Activated naive CD4-positive, alpha-beta T cell treated with anti-CD3 and anti-CD28 coated beads for 36 hours (primary cell): ENCODE measurements at regions not wholly inside any gene's neighbourhood (a gene's known extent, or its start where the extent isn't known, plus 50 kb on each side); places are given as distances from the start of the nearest gene placed in this dataset.
"Not testable (repeated sequence)": the region's sequence is repeated elsewhere in the genome, so short reads cannot be mapped to it uniquely, and the experiment has no call there.

Experiments used
- CTCF ChIA-PET: fragments of 350-600 bp; sonication (Branson Sonifier 250); formaldehyde crosslinking; loops from one replicate; lab custom pipeline; 2021; ENCODE audit warnings: antibody characterized with exemption; lab: Charles Lee
- DNase-seq: peaks from one replicate; pipeline ENCODE4 v3.0.0-alpha.2; 2020
- H3K27ac Mint-ChIP-seq: one replicate; pipeline ENCODE4 v1.8.0; 2021; ENCODE audit warnings: mild to moderate bottlenecking, mixed read lengths
- H3K27me3 Mint-ChIP-seq: one replicate; pipeline ENCODE4 v1.8.0; 2021; ENCODE audit warnings: low read depth, mixed read lengths
- H3K36me3 Mint-ChIP-seq: one replicate; pipeline ENCODE4 v1.8.0; 2021; ENCODE audit warnings: low read depth, mixed read lengths
- H3K4me1 Mint-ChIP-seq: one replicate; pipeline ENCODE4 v1.8.0; 2021; ENCODE audit warnings: low read depth, mixed read lengths
- H3K4me3 Mint-ChIP-seq: one replicate; pipeline ENCODE4 v1.8.0; 2021; ENCODE audit warnings: mild to moderate bottlenecking, moderate library complexity, mixed read lengths
- H3K9me3 Mint-ChIP-seq: one replicate; pipeline ENCODE4 v1.8.0; 2021; ENCODE audit warnings: mixed read lengths
- intact Hi-C: fragments of 100-400 bp; cut with micrococcal nuclease; formaldehyde crosslinking; loops from one replicate; pipeline ENCODE4 v1.15.1; 2023

DNA sequence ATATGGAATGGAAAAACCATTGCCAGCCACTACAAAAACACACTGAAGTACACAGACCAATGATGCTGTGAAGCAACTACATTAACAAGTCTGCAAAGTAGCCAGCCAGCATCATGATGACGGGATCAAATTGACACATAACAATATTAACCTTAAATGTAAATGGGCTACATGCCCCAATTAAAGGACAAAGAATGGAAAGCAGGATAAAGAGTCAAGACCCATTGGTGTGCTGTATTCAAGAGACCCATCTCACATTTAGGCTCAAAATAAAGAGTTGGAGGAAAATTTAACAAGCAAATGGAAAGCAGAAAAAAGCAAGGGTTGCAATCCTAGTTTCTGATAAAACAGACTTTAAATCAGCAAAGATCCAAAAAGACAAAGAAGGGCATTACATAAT is 188.5 kb upstream of the HAND2 start:
- intact Hi-C loops, H3K4me3 Mint-ChIP-seq, H3K36me3 Mint-ChIP-seq, H3K27ac Mint-ChIP-seq, H3K4me1 Mint-ChIP-seq, DNase-seq, H3K27me3 Mint-ChIP-seq, CTCF ChIA-PET: not testable (repeated sequence)
- peaks cover 16% of the 10 kb centered on the region for H3K9me3 Mint-ChIP-seq

DNA sequence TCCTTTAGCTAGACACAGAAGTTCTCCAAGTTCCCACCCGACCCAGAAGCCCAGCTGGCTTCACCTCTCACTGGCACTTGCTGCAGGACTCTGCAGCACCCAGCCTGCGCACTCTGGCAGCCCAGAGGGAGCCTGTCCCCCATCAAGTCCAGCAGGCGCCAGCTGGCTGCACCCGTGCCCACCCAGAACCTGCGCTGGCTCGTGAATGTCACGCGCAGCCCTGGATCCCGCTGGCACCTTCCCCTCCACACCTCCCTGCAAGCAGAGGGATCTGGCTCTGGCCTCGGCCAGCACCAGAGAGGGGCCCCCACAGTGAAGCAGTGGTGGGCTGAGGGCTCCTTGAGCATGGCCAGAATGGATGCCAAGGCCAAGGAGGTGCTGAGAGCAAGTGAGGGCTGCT is 187.6 kb upstream of the HAND2 start:
- CTCF ChIA-PET = no interaction called here
- Mint-ChIP-seq H3K36me3 (no peaks in the 10 kb centered on the region), H3K9me3 (peaks cover 16% of the 10 kb centered on the region), H3K4me3 (no peak overlapping the region), H3K4me1 (no peaks in the 10 kb centered on the region), H3K27ac (no peak overlapping the region), H3K27me3 (peaks cover 1% of the 10 kb centered on the region)
- intact Hi-C loops = no loop called here
- no peak for DNase-seq

- DNase-seq = no peak
- CTCF ChIA-PET = interaction anchor here (1.3 kb wide), 1 partner anchor 38 kb away, joined by 3 read pairs; no protein-coding TSS in a partner anchor
- Mint-ChIP-seq H3K4me1 (no peaks in the 10 kb centered on the region), H3K27ac (no peak overlapping the region), H3K36me3 (no peaks in the 10 kb centered on the region), H3K27me3 (peaks cover 1% of the 10 kb centered on the region), H3K9me3 (peaks cover 16% of the 10 kb centered on the region), H3K4me3 (no peak overlapping the region)
- intact Hi-C loops = no loop called here
These were observed 184.4 kb upstream of the HAND2 start for GRCh38 chr4:173714456-173714855.

GRCh38 chr4:173713026-173713425 is 183.0 kb upstream of the HAND2 start:
- intact Hi-C loops = no loop called here
- Mint-ChIP-seq H3K36me3 (no peaks in the 10 kb centered on the region), H3K4me3 (no peak overlapping the region), H3K27me3 (peaks cover 1% of the 10 kb centered on the region), H3K4me1 (no peaks in the 10 kb centered on the region), H3K27ac (no peak overlapping the region), H3K9me3 (peaks cover 5% of the 10 kb centered on the region)
- DNase-seq = no peak
- CTCF ChIA-PET = no interaction called here

DNA sequence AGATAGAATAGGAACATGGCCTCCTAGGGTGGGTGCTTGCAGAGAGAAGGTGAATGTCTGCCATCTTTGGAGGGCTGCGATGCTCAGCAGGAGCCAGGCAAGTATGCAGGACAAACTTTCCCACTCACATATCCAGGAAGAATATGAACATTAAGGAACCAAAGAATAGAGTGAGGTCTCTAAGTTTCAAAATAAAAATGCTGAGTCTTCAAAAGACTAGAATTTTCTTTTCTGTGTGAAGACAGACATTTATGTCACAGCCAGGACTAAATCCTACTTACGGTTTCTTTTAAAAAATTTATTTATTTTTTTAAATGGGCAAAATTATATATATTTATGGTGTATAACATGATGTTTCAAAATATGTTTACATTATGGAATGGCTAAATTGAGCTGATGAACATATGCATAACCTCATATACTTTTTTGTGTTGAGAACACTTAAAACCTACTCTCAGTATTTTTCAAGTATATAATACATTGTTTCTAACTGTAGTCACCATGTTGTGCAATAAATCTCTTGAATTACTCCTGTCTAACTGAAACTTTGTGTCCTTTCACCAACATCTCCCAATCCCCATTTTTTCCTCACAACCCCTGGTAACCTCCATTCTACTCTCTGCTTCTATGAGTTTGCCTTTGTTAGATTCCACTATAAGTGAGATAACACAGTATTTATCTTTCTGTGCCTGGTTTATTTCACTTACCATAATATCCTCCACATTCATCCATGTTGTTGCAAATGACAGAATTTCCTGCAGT is 177.8 kb upstream of the HAND2 start:
- CTCF ChIA-PET = no interaction called here
- H3K36me3 Mint-ChIP-seq = no peaks in the 10 kb centered on the region
- intact Hi-C loops = no loop called here
- H3K27me3 Mint-ChIP-seq = no peaks in the 10 kb centered on the region
- no peak for DNase-seq
- H3K4me3 Mint-ChIP-seq = no peak overlapping the region
- H3K9me3 Mint-ChIP-seq = no peaks in the 10 kb centered on the region
- H3K27ac Mint-ChIP-seq = no peak overlapping the region
- no peaks in the 10 kb centered on the region for H3K4me1 Mint-ChIP-seq

GRCh38 chr4:173704201-173704600 is 174.2 kb upstream of the HAND2 start:
- H3K36me3 Mint-ChIP-seq = no peaks in the 10 kb centered on the region
- CTCF ChIA-PET = no interaction called here
- H3K4me3 Mint-ChIP-seq = no peak overlapping the region
- H3K4me1 Mint-ChIP-seq = no peaks in the 10 kb centered on the region
- H3K9me3 Mint-ChIP-seq = no peaks in the 10 kb centered on the region
- DNase-seq = no peak
- intact Hi-C loops = no loop called here
- no peaks in the 10 kb centered on the region for H3K27me3 Mint-ChIP-seq
- no peak overlapping the region for H3K27ac Mint-ChIP-seq

DNA sequence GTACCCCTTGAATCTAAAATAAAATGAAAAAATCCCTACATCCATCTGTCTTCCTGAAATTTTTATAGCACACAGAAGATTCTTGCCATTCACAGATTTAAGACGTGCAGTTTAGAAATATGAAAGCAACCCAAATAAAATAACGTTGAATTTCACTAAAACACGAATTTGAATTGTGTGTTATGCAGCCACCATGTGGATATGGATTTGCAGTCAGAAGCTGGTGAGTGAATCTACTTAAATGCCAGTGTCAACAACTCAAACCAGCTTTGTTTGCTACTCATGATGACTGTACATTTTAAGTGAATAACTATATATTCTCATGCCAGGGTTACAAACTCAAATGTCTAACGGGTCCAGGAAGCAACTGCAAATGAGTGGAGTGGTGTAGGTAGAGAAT is 173.0 kb upstream of the HAND2 start:
- Mint-ChIP-seq H3K27me3 (no peaks in the 10 kb centered on the region), H3K9me3 (no peaks in the 10 kb centered on the region), H3K4me3 (no peak overlapping the region), H3K27ac (no peak overlapping the region), H3K4me1 (no peaks in the 10 kb centered on the region), H3K36me3 (no peaks in the 10 kb centered on the region)
- intact Hi-C loops = no loop called here
- CTCF ChIA-PET = interaction anchor here (0.6 kb wide), 1 partner anchor 601 kb away, joined by 3 read pairs; no protein-coding TSS in a partner anchor
- DNase-seq = no peak

- no peaks in the 10 kb centered on the region for H3K36me3 Mint-ChIP-seq
- no peak overlapping the region for H3K27ac Mint-ChIP-seq
- DNase-seq = no peak
- CTCF ChIA-PET = no interaction called here
- H3K27me3 Mint-ChIP-seq = no peaks in the 10 kb centered on the region
- intact Hi-C loops = no loop called here
- no peaks in the 10 kb centered on the region for H3K9me3 Mint-ChIP-seq
- H3K4me3 Mint-ChIP-seq = no peak overlapping the region
- H3K4me1 Mint-ChIP-seq = no peaks in the 10 kb centered on the region
These were observed 170.6 kb upstream of the HAND2 start for GRCh38 chr4:173700650-173701049.

- no peak overlapping the region for H3K27ac Mint-ChIP-seq
- no peaks in the 10 kb centered on the region for H3K4me1 Mint-ChIP-seq
- no peaks in the 10 kb centered on the region for H3K36me3 Mint-ChIP-seq
- CTCF ChIA-PET = no interaction called here
- no peaks in the 10 kb centered on the region for H3K27me3 Mint-ChIP-seq
- no peak for DNase-seq
- intact Hi-C loops = no loop called here
- H3K4me3 Mint-ChIP-seq = no peak overlapping the region
- no peaks in the 10 kb centered on the region for H3K9me3 Mint-ChIP-seq
These were observed 169.9 kb upstream of the HAND2 start for GRCh38 chr4:173699841-173700475.

GRCh38 chr4:173698557-173699262 is 168.7 kb upstream of the HAND2 start:
- intact Hi-C loops = no loop called here
- Mint-ChIP-seq H3K4me1 (no peaks in the 10 kb centered on the region), H3K9me3 (no peaks in the 10 kb centered on the region), H3K27ac (no peak overlapping the region), H3K36me3 (no peaks in the 10 kb centered on the region), H3K27me3 (no peaks in the 10 kb centered on the region), H3K4me3 (no peak overlapping the region)
- DNase-seq = no peak
- CTCF ChIA-PET = no interaction called here

GRCh38 chr4:173697840-173698239 is 167.8 kb upstream of the HAND2 start:
- H3K4me1 Mint-ChIP-seq = no peaks in the 10 kb centered on the region
- intact Hi-C loops = no loop called here
- H3K27ac Mint-ChIP-seq = no peak overlapping the region
- no peak overlapping the region for H3K4me3 Mint-ChIP-seq
- no peaks in the 10 kb centered on the region for H3K27me3 Mint-ChIP-seq
- no peaks in the 10 kb centered on the region for H3K36me3 Mint-ChIP-seq
- DNase-seq = no peak
- no peaks in the 10 kb centered on the region for H3K9me3 Mint-ChIP-seq
- CTCF ChIA-PET = no interaction called here

- H3K36me3 Mint-ChIP-seq = no peaks in the 10 kb centered on the region
- no peaks in the 10 kb centered on the region for H3K27me3 Mint-ChIP-seq
- intact Hi-C loops = no loop called here
- no peak for DNase-seq
- CTCF ChIA-PET = no interaction called here
- no peak overlapping the region for H3K4me3 Mint-ChIP-seq
- H3K4me1 Mint-ChIP-seq = no peaks in the 10 kb centered on the region
- no peaks in the 10 kb centered on the region for H3K9me3 Mint-ChIP-seq
- no peak overlapping the region for H3K27ac Mint-ChIP-seq
These were observed 166.5 kb upstream of the HAND2 start for GRCh38 chr4:173696551-173696950.

GRCh38 chr4:173696011-173696410 is 166.0 kb upstream of the HAND2 start:
- Mint-ChIP-seq H3K4me3 (no peak overlapping the region), H3K9me3 (no peaks in the 10 kb centered on the region), H3K4me1 (no peaks in the 10 kb centered on the region), H3K27me3 (no peaks in the 10 kb centered on the region), H3K36me3 (no peaks in the 10 kb centered on the region), H3K27ac (no peak overlapping the region)
- CTCF ChIA-PET = no interaction called here
- no peak for DNase-seq
- intact Hi-C loops = no loop called here
